ENCODE measurements at regions not wholly inside any gene's neighbourhood (a gene's known extent, or its start where the extent isn't known, plus 50 kb on each side); places are given as distances from the start of the nearest gene placed in this dataset.

GRCh38 chr20:28562510-28562898 lies 2695.0 kb upstream of the DEFB115 start:
- TF ChIP-seq, protein P1, sequence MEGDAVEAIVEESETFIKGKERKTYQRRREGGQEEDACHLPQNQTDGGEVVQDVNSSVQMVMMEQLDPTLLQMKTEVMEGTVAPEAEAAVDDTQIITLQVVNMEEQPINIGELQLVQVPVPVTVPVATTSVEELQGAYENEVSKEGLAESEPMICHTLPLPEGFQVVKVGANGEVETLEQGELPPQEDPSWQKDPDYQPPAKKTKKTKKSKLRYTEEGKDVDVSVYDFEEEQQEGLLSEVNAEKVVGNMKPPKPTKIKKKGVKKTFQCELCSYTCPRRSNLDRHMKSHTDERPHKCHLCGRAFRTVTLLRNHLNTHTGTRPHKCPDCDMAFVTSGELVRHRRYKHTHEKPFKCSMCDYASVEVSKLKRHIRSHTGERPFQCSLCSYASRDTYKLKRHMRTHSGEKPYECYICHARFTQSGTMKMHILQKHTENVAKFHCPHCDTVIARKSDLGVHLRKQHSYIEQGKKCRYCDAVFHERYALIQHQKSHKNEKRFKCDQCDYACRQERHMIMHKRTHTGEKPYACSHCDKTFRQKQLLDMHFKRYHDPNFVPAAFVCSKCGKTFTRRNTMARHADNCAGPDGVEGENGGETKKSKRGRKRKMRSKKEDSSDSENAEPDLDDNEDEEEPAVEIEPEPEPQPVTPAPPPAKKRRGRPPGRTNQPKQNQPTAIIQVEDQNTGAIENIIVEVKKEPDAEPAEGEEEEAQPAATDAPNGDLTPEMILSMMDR (IDR thresholded peaks at IDR 0.05), result no peak
- TF ChIP-seq POLR2A (IDR thresholded peaks at IDR 0.05), result no peak
